Liver (tissue), 7 donors: ENCODE measurements at regions not wholly inside any gene's neighbourhood (a gene's known extent, or its start where the extent isn't known, plus 50 kb on each side); places are given as distances from the start of the nearest gene placed in this dataset.

Experiments
- DNase-seq: peaks from one replicate; pipeline ENCODE4 v3.0.0-alpha.2; 2017; ENCODE audit warnings: low spot score
- H3K27ac ChIP-seq, 2 donors: one replicate each; pipeline ENCODE4 v1.7.0; 2013; ENCODE audit warnings: inconsistent platforms in 2 of 2, low read length in 2 of 2, control low read depth in 1 of 2, low read depth in 1 of 2, mild to moderate bottlenecking in 1 of 2
- H3K27me3 ChIP-seq, 4 donors: one replicate each; pipeline versions ENCODE4 v1.6.1 to v1.7.0; 2013; ENCODE audit warnings: low read length in 3 of 4, inconsistent platforms in 1 of 4, mild to moderate bottlenecking in 1 of 4, moderate library complexity in 1 of 4; ENCODE audit not compliant: control insufficient read depth in 4 of 4, insufficient read depth in 4 of 4
- H3K36me3 ChIP-seq, 4 donors: one replicate each; pipeline versions ENCODE4 v1.6.1 to v1.7.0; 2013; ENCODE audit warnings: low read length in 3 of 4, mild to moderate bottlenecking in 3 of 4, low read depth in 1 of 4, moderate library complexity in 1 of 4; ENCODE audit not compliant: control insufficient read depth in 4 of 4, insufficient read depth in 3 of 4
- H3K4me1 ChIP-seq, 4 donors: one replicate each; pipeline versions ENCODE4 v1.6.1 to v1.7.0; 2013; ENCODE audit warnings: low read length in 3 of 4, mild to moderate bottlenecking in 3 of 4, moderate library complexity in 1 of 4; ENCODE audit not compliant: control insufficient read depth in 4 of 4, insufficient read depth in 4 of 4
- H3K4me3 ChIP-seq, 3 donors: one replicate each; pipeline versions ENCODE4 v1.6.1 to v1.7.0; 2013; ENCODE audit warnings: low read length in 3 of 3, control low read depth in 1 of 3, low read depth in 1 of 3, mild to moderate bottlenecking in 1 of 3
- H3K9ac ChIP-seq, 2 donors: one replicate each; pipeline ENCODE4 v1.7.0; 2013; ENCODE audit warnings: low read length in 2 of 2, mild to moderate bottlenecking in 2 of 2, moderate library complexity in 2 of 2, control low read depth in 1 of 2, low read depth in 1 of 2
- H3K9me3 ChIP-seq, 4 donors: one replicate each; pipeline versions ENCODE4 v1.6.1 to v1.7.0; 2013; ENCODE audit warnings: low read length in 3 of 4; ENCODE audit not compliant: control insufficient read depth in 4 of 4
- EGR1 ChIP-seq, 2 donors: IDR thresholded peaks; 2 replicates each; pipeline ENCODE4 v1.6.1; 2016 to 2018; ENCODE audit warnings: antibody characterized with exemption in 2 of 2, low read depth in 2 of 2
- FOXA1 ChIP-seq: IDR thresholded peaks from 2 replicates; pipeline ENCODE4 v1.6.1; 2016; ENCODE audit warnings: antibody characterized with exemption
- FOXA2 ChIP-seq: IDR thresholded peaks from 2 replicates; pipeline ENCODE4 v1.6.1; 2016; ENCODE audit warnings: antibody characterized with exemption
- GABPA ChIP-seq, 2 donors: IDR thresholded peaks in 1 of 2; conservative IDR thresholded peaks in 1 of 2; 2 replicates each; pipeline ENCODE4 v1.6.1; 2016; ENCODE audit warnings: antibody characterized with exemption in 2 of 2, mild to moderate bottlenecking in 1 of 2, moderate library complexity in 1 of 2
- HNF4A ChIP-seq, 2 donors: conservative IDR thresholded peaks; 2 replicates each; pipeline ENCODE4 v1.6.1; 2016; ENCODE audit warnings: antibody characterized with exemption in 2 of 2, mild to moderate bottlenecking in 2 of 2
- HNF4G ChIP-seq: IDR thresholded peaks from 2 replicates; pipeline ENCODE4 v1.6.1; 2016; ENCODE audit warnings: antibody characterized with exemption
- JUND ChIP-seq, 2 donors: IDR thresholded peaks; 2 replicates each; pipeline ENCODE4 v1.6.1; 2016; ENCODE audit warnings: antibody characterized with exemption in 2 of 2
- NR2F2 ChIP-seq: IDR thresholded peaks from 2 replicates; pipeline ENCODE4 v1.6.1; 2016; ENCODE audit warnings: antibody characterized with exemption
- RAD21 ChIP-seq, 2 donors: IDR thresholded peaks; 2 replicates each; pipeline ENCODE4 v1.6.1; 2016; ENCODE audit warnings: antibody characterized with exemption in 2 of 2, mild to moderate bottlenecking in 2 of 2
- RXRA ChIP-seq, 2 donors: IDR thresholded peaks; 2 replicates each; pipeline ENCODE4 v1.6.1; 2017 to 2018; ENCODE audit warnings: antibody characterized with exemption in 2 of 2, mild to moderate bottlenecking in 1 of 2
- SP1 ChIP-seq: IDR thresholded peaks from 2 replicates; pipeline ENCODE4 v1.6.1; 2018; ENCODE audit warnings: antibody characterized with exemption, mild to moderate bottlenecking
- TAF1 ChIP-seq: conservative IDR thresholded peaks from 2 replicates; pipeline ENCODE4 v1.6.1; 2016; ENCODE audit warnings: antibody characterized with exemption, mild to moderate bottlenecking
- YY1 ChIP-seq: IDR thresholded peaks from 2 replicates; pipeline ENCODE4 v1.6.1; 2016; ENCODE audit warnings: antibody characterized with exemption, mild to moderate bottlenecking
- ZBTB33 ChIP-seq: IDR thresholded peaks from 2 replicates; pipeline ENCODE4 v1.6.1; 2016; ENCODE audit warnings: antibody characterized with exemption
- TF ChIP-seq, protein P1 (sequence below): IDR thresholded peaks from 2 replicates; pipeline ENCODE4 v1.6.1; 2016; ENCODE audit warnings: antibody characterized with exemption, mild to moderate bottlenecking
- TF ChIP-seq, protein P2 (sequence below): fragments of 150-350 bp; IDR thresholded peaks from 2 replicates; pipeline ENCODE4 v1.5.1; 2017; ENCODE audit warnings: improper control_type of control experiment, low read depth, low read length; ENCODE audit not compliant: missing input control
- TF ChIP-seq, protein P3 (sequence below): IDR thresholded peaks from 2 replicates; pipeline ENCODE4 v1.6.1; 2016; ENCODE audit warnings: antibody characterized with exemption
- TF ChIP-seq, protein P4 (sequence below): IDR thresholded peaks from 2 replicates; pipeline ENCODE4 v1.6.1; 2016; ENCODE audit warnings: antibody characterized with exemption
- donor health status: healthy.
- donor health status: healthy.
- donor health status: healthy.
- donor health status: healthy.

- no peak overlapping the region for H3K4me3 ChIP-seq
- H3K9me3 ChIP-seq = peaks cover 2 to 5% (median 3%) of the 10 kb centered on the region in 4 donors
- DNase-seq = no peak
- TF ChIP-seq, protein P1, sequence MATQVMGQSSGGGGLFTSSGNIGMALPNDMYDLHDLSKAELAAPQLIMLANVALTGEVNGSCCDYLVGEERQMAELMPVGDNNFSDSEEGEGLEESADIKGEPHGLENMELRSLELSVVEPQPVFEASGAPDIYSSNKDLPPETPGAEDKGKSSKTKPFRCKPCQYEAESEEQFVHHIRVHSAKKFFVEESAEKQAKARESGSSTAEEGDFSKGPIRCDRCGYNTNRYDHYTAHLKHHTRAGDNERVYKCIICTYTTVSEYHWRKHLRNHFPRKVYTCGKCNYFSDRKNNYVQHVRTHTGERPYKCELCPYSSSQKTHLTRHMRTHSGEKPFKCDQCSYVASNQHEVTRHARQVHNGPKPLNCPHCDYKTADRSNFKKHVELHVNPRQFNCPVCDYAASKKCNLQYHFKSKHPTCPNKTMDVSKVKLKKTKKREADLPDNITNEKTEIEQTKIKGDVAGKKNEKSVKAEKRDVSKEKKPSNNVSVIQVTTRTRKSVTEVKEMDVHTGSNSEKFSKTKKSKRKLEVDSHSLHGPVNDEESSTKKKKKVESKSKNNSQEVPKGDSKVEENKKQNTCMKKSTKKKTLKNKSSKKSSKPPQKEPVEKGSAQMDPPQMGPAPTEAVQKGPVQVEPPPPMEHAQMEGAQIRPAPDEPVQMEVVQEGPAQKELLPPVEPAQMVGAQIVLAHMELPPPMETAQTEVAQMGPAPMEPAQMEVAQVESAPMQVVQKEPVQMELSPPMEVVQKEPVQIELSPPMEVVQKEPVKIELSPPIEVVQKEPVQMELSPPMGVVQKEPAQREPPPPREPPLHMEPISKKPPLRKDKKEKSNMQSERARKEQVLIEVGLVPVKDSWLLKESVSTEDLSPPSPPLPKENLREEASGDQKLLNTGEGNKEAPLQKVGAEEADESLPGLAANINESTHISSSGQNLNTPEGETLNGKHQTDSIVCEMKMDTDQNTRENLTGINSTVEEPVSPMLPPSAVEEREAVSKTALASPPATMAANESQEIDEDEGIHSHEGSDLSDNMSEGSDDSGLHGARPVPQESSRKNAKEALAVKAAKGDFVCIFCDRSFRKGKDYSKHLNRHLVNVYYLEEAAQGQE = no peak
- no peak for TF ChIP-seq ZBTB33
- TF ChIP-seq, protein P2, sequence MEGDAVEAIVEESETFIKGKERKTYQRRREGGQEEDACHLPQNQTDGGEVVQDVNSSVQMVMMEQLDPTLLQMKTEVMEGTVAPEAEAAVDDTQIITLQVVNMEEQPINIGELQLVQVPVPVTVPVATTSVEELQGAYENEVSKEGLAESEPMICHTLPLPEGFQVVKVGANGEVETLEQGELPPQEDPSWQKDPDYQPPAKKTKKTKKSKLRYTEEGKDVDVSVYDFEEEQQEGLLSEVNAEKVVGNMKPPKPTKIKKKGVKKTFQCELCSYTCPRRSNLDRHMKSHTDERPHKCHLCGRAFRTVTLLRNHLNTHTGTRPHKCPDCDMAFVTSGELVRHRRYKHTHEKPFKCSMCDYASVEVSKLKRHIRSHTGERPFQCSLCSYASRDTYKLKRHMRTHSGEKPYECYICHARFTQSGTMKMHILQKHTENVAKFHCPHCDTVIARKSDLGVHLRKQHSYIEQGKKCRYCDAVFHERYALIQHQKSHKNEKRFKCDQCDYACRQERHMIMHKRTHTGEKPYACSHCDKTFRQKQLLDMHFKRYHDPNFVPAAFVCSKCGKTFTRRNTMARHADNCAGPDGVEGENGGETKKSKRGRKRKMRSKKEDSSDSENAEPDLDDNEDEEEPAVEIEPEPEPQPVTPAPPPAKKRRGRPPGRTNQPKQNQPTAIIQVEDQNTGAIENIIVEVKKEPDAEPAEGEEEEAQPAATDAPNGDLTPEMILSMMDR = no peak
- TF ChIP-seq GABPA (IDR thresholded peaks at IDR 0.05 in 1 of 2, conservative IDR thresholded peaks at IDR 0.05 in 1 of 2) = no peak
- TF ChIP-seq RAD21 (IDR thresholded peaks at IDR 0.05) = no peak
- TF ChIP-seq, protein P3, sequence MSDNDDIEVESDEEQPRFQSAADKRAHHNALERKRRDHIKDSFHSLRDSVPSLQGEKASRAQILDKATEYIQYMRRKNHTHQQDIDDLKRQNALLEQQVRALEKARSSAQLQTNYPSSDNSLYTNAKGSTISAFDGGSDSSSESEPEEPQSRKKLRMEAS = no peak
- no peak for TF ChIP-seq YY1
- TF ChIP-seq TAF1 = no peak
- TF ChIP-seq NR2F2 = no peak
- TF ChIP-seq HNF4G = no peak
- no peak for TF ChIP-seq EGR1 (IDR thresholded peaks at IDR 0.05; ENCODE audit: low read depth in 2 of 2)
- TF ChIP-seq HNF4A (conservative IDR thresholded peaks at IDR 0.05) = no peak
- TF ChIP-seq, protein P4, sequence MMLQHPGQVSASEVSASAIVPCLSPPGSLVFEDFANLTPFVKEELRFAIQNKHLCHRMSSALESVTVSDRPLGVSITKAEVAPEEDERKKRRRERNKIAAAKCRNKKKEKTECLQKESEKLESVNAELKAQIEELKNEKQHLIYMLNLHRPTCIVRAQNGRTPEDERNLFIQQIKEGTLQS = no peak
- TF ChIP-seq SP1 = no peak
- TF ChIP-seq JUND (IDR thresholded peaks at IDR 0.05) = no peak
- no peak for TF ChIP-seq RXRA (IDR thresholded peaks at IDR 0.05)
- no peak for TF ChIP-seq FOXA2
- TF ChIP-seq FOXA1 = no peak
- H3K36me3 ChIP-seq = no peaks in the 10 kb centered on the region
- peaks cover 0 to 7% (median 4%) of the 10 kb centered on the region in 4 donors for H3K4me1 ChIP-seq
- H3K9ac ChIP-seq = no peak overlapping the region
- no peaks in the 10 kb centered on the region for H3K27me3 ChIP-seq
- no peak overlapping the region for H3K27ac ChIP-seq
These were observed 82.0 kb upstream of the ACSL1 start for GRCh38 chr4:184907810-184908209.
